ENCODE measurements at regions not wholly inside any gene's neighbourhood (a gene's known extent, or its start where the extent isn't known, plus 50 kb on each side); places are given as distances from the start of the nearest gene placed in this dataset.

GRCh38 chr11:21839796-21840195, 353.1 kb upstream of the ANO5 start:
- TF ChIP-seq TAF1 (IDR thresholded peaks at IDR 0.05; ENCODE audit: borderline replicate concordance, insufficient read depth, low read length), result no peak
- TF ChIP-seq FOXP2 (optimal IDR thresholded peaks at IDR 0.05; ENCODE audit: borderline replicate concordance, extremely low read depth, extremely low read length, insufficient read depth), result no peak
- no peak for TF ChIP-seq SIN3A (IDR thresholded peaks at IDR 0.05; ENCODE audit: borderline replicate concordance, insufficient read depth, low read length)
- TF ChIP-seq, protein P1, sequence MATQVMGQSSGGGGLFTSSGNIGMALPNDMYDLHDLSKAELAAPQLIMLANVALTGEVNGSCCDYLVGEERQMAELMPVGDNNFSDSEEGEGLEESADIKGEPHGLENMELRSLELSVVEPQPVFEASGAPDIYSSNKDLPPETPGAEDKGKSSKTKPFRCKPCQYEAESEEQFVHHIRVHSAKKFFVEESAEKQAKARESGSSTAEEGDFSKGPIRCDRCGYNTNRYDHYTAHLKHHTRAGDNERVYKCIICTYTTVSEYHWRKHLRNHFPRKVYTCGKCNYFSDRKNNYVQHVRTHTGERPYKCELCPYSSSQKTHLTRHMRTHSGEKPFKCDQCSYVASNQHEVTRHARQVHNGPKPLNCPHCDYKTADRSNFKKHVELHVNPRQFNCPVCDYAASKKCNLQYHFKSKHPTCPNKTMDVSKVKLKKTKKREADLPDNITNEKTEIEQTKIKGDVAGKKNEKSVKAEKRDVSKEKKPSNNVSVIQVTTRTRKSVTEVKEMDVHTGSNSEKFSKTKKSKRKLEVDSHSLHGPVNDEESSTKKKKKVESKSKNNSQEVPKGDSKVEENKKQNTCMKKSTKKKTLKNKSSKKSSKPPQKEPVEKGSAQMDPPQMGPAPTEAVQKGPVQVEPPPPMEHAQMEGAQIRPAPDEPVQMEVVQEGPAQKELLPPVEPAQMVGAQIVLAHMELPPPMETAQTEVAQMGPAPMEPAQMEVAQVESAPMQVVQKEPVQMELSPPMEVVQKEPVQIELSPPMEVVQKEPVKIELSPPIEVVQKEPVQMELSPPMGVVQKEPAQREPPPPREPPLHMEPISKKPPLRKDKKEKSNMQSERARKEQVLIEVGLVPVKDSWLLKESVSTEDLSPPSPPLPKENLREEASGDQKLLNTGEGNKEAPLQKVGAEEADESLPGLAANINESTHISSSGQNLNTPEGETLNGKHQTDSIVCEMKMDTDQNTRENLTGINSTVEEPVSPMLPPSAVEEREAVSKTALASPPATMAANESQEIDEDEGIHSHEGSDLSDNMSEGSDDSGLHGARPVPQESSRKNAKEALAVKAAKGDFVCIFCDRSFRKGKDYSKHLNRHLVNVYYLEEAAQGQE (IDR thresholded peaks at IDR 0.05; ENCODE audit: insufficient read depth in 1 of 2, low read depth in 2 of 2, low read length in 2 of 2), result no peak

DNA sequence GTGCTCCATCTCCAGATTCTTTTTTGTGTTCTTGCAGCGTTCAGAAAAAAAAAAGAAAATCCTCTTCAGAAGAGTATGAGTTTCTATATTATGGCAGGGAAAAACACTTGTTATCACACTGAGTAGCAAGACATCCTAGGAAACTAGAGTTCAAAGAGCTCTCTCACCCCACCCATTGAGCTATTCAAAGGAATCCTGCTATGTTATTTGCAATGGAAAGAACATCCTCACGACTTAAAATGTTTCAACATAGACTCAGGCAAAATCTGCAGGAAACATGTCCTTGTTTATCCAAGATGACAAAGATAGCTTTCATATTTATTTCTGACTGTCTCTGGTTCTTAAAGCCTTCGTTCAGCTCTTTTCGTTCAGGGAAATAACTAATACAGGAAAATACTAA, 331.6 kb upstream of the ANO5 start:
- TF ChIP-seq POLR2AphosphoS5 (IDR thresholded peaks at IDR 0.05; ENCODE audit: low read depth, low read length), result no peak
- TF ChIP-seq TAF1 (IDR thresholded peaks at IDR 0.05; ENCODE audit: borderline replicate concordance, insufficient read depth, low read length), result no peak

- peak; percentile 25; the same call in 1 of the 2 replicates for TF ChIP-seq SIN3A (IDR thresholded peaks at IDR 0.05; ENCODE audit: borderline replicate concordance, insufficient read depth, low read length)
- TF ChIP-seq TAF1 (IDR thresholded peaks at IDR 0.05; ENCODE audit: borderline replicate concordance, insufficient read depth, low read length), result no peak
Observed at GRCh38 chr11:21865541-21865940, 327.3 kb upstream of the ANO5 start.

DNA sequence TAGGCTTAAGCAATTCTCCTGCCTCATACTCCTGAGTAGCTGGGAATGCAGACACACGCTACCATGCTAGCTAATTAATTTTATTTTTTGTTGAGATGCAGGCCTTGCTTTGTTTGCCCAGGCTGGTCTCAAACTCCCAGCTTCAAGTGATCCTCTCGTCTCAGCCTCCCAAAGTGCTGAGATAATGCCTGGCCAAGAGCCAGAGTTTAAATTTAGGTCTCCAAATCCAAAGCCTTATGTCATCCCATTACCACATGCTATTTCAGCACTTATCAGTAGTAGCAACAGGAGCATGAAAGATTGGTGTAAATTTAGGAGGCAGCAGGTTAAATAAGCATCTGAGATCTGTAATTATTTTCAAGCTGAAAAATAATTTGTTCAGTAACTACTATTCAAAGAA, 326.1 kb upstream of the ANO5 start:
- TF ChIP-seq FOXP2 (optimal IDR thresholded peaks at IDR 0.05; ENCODE audit: borderline replicate concordance, extremely low read depth, extremely low read length, insufficient read depth) (no peak), POLR2AphosphoS5 (IDR thresholded peaks at IDR 0.05; ENCODE audit: low read depth, low read length) (no peak), TAF1 (IDR thresholded peaks at IDR 0.05; ENCODE audit: borderline replicate concordance, insufficient read depth, low read length) (no peak), SIN3A (IDR thresholded peaks at IDR 0.05; ENCODE audit: borderline replicate concordance, insufficient read depth, low read length) (no peak)
- TF ChIP-seq, protein P1 (IDR thresholded peaks at IDR 0.05; ENCODE audit: insufficient read depth in 1 of 2, low read depth in 2 of 2, low read length in 2 of 2), result no peak

- TF ChIP-seq POLR2AphosphoS5 (IDR thresholded peaks at IDR 0.05; ENCODE audit: low read depth, low read length) (no peak), FOXP2 (optimal IDR thresholded peaks at IDR 0.05; ENCODE audit: borderline replicate concordance, extremely low read depth, extremely low read length, insufficient read depth) (no peak), TAF1 (IDR thresholded peaks at IDR 0.05; ENCODE audit: borderline replicate concordance, insufficient read depth, low read length) (no peak), SIN3A (IDR thresholded peaks at IDR 0.05; ENCODE audit: borderline replicate concordance, insufficient read depth, low read length) (no peak)
Observed at GRCh38 chr11:21877151-21877550, 315.7 kb upstream of the ANO5 start.

DNA sequence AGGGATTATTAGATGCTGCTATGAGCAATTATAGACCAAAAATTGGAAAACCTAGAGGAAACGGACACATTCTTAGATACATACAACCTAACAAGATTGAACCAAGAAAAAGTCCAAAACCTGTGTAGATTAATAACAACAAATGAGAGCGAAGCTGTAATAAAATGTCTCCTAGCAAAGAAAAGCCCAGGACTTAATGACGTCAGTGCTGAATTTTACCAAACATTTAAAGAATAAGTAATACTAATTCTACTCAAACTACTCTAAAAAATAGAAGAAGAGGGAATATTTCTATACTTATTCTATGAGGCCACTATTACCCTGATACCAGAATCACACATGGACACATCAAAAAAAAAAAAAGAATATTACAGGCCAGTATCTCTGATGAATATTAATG, 309.5 kb upstream of the ANO5 start:
- TF ChIP-seq TAF1 (IDR thresholded peaks at IDR 0.05; ENCODE audit: borderline replicate concordance, insufficient read depth, low read length) (no peak), SIN3A (IDR thresholded peaks at IDR 0.05; ENCODE audit: borderline replicate concordance, insufficient read depth, low read length) (no peak), POLR2AphosphoS5 (IDR thresholded peaks at IDR 0.05; ENCODE audit: low read depth, low read length) (no peak), FOXP2 (optimal IDR thresholded peaks at IDR 0.05; ENCODE audit: borderline replicate concordance, extremely low read depth, extremely low read length, insufficient read depth) (no peak)
- TF ChIP-seq, protein P1 (IDR thresholded peaks at IDR 0.05; ENCODE audit: insufficient read depth in 1 of 2, low read depth in 2 of 2, low read length in 2 of 2), result no peak

- TF ChIP-seq, protein P1 (IDR thresholded peaks at IDR 0.05; ENCODE audit: insufficient read depth in 1 of 2, low read depth in 2 of 2, low read length in 2 of 2), result no peak
- TF ChIP-seq POLR2AphosphoS5 (IDR thresholded peaks at IDR 0.05; ENCODE audit: low read depth, low read length), result no peak
- no peak for TF ChIP-seq TAF1 (IDR thresholded peaks at IDR 0.05; ENCODE audit: borderline replicate concordance, insufficient read depth, low read length)
- TF ChIP-seq SIN3A (IDR thresholded peaks at IDR 0.05; ENCODE audit: borderline replicate concordance, insufficient read depth, low read length), result no peak
Observed at GRCh38 chr11:21888814-21889213, 304.1 kb upstream of the ANO5 start.
